MM.1S (cell line): ENCODE measurements at regions not wholly inside any gene's neighbourhood (a gene's known extent, or its start where the extent isn't known, plus 50 kb on each side); places are given as distances from the start of the nearest gene placed in this dataset.

Source experiments
- DNase-seq: peaks from one replicate; pipeline ENCODE4 v3.0.0-alpha.2; 2015
- H2AFZ ChIP-seq: fragments of 300-600 bp; sonication (generic); 2 replicates; pipeline ENCODE4 v1.6.0; 2016; ENCODE audit warnings: antibody characterized with exemption, low read length
- H3F3A ChIP-seq: fragments of 300-600 bp; sonication (generic); 2 replicates; pipeline ENCODE4 v1.6.1; 2016; ENCODE audit warnings: mild to moderate bottlenecking, antibody characterized with exemption, low read length, moderate library complexity, mixed read lengths; ENCODE audit not compliant: insufficient read depth
- H3K27ac ChIP-seq: fragments of 300-600 bp; sonication (generic); 2 replicates; pipeline ENCODE4 v1.5.1; 2016; ENCODE audit warnings: mild to moderate bottlenecking, low read length
- H3K27me3 ChIP-seq: fragments of 300-600 bp; sonication (generic); replicated peaks from 2 replicates; pipeline ENCODE4 v1.6.0; 2016; ENCODE audit warnings: low read length; ENCODE audit not compliant: insufficient read depth
- H3K36me3 ChIP-seq: fragments of 300-600 bp; sonication (generic); replicated peaks from 2 replicates; pipeline ENCODE4 v1.6.1; 2016; ENCODE audit warnings: mild to moderate bottlenecking, low read length, mixed read lengths; ENCODE audit not compliant: insufficient read depth
- H3K4me1 ChIP-seq: fragments of 300-600 bp; sonication (generic); 2 replicates; pipeline ENCODE4 v1.6.1; 2016; ENCODE audit warnings: low read length, mixed read lengths
- H3K4me2 ChIP-seq: fragments of 300-600 bp; sonication (generic); 2 replicates; pipeline ENCODE4 v1.6.0; 2016; ENCODE audit warnings: low read depth, low read length
- H3K4me3 ChIP-seq: fragments of 300-600 bp; sonication (generic); 2 replicates; pipeline ENCODE4 v1.5.1; 2016; ENCODE audit warnings: low read length, mixed read lengths
- H3K79me2 ChIP-seq: fragments of 300-600 bp; sonication (generic); 2 replicates; pipeline ENCODE4 v1.6.1; 2016; ENCODE audit warnings: mixed run types, low read length, mixed read lengths
- H3K9ac ChIP-seq: fragments of 300-600 bp; sonication (generic); 2 replicates; pipeline ENCODE4 v1.6.1; 2016; ENCODE audit warnings: low read length, mixed read lengths
- H3K9me2 ChIP-seq: fragments of 300-600 bp; sonication (generic); replicated peaks from 2 replicates; pipeline ENCODE4 v1.6.1; 2016; ENCODE audit warnings: mild to moderate bottlenecking, low read length, mixed read lengths; ENCODE audit not compliant: insufficient read depth
- H3K9me3 ChIP-seq: fragments of 300-600 bp; sonication (generic); replicated peaks from 2 replicates; pipeline ENCODE4 v1.6.1; 2016; ENCODE audit warnings: mild to moderate bottlenecking, low read length, mixed read lengths; ENCODE audit not compliant: insufficient read depth
- H4K20me1 ChIP-seq: fragments of 300-600 bp; sonication (generic); 2 replicates; pipeline ENCODE4 v1.6.1; 2016; ENCODE audit warnings: mild to moderate bottlenecking, low read length, moderate library complexity, mixed read lengths; ENCODE audit not compliant: insufficient read depth
- EZH2 ChIP-seq: fragments of 300-600 bp; sonication (generic); optimal IDR thresholded peaks from 2 replicates; pipeline ENCODE3; 2017; ENCODE audit warnings: low read depth, mild to moderate bottlenecking, antibody characterized with exemption, low read length, mixed read lengths
- EZH2phosphoT487 ChIP-seq: fragments of 300-600 bp; sonication (generic); IDR thresholded peaks from 2 replicates; pipeline ENCODE4 v1.6.1; 2018; ENCODE audit warnings: antibody characterized with exemption, low read length
- TF ChIP-seq, protein P1 (sequence below): fragments of 300-600 bp; sonication (generic); IDR thresholded peaks from 2 replicates; pipeline ENCODE4 v1.5.1; 2016; ENCODE audit warnings: antibody characterized with exemption, low read length, mixed read lengths

DNA sequence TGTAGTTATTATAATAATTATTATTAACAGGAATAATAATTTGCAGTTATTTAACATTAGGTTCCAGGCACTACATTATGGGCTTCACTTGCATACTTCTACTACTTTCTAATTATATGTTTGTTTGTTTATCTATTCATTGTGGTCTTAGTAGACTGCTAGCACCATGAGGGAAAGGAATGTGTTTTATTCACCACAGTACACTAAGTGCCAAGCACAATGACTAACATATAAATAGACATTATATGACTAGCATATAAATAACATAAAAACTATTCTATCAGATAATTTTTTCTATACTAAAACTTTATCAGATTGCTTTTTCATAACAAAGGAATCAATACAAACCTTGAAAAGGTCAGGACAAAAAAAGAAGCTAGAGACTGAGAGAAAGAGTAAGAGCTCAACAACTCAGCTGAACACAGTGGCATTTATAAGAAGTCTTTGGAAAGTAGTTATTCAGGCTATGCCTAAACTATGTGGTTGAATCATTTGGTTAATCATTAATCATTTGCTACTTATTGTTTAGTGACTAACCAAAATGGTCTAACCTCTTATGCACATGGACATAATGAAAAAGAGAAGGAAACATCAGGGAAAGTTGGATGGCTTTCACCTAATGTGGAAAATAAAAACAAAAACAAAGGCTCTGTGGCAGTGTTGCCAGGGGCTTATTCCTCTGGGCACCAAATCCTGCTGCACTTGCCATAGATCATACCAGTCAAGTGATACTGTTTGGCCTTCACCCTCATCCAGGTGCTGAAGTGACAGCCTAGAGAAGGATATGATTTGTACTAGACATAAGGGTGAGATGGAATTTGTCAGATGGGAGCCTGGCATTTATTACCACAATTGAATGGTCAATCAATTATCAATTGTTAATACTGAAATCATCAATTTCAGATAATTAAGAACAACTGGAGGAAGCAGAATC, 174.9 kb downstream of the ETAA1 start:
- Histone ChIP-seq H3K4me2 (no peak overlapping the region), H3F3A (no peaks in the 10 kb centered on the region)
- no peak for DNase-seq

DNA sequence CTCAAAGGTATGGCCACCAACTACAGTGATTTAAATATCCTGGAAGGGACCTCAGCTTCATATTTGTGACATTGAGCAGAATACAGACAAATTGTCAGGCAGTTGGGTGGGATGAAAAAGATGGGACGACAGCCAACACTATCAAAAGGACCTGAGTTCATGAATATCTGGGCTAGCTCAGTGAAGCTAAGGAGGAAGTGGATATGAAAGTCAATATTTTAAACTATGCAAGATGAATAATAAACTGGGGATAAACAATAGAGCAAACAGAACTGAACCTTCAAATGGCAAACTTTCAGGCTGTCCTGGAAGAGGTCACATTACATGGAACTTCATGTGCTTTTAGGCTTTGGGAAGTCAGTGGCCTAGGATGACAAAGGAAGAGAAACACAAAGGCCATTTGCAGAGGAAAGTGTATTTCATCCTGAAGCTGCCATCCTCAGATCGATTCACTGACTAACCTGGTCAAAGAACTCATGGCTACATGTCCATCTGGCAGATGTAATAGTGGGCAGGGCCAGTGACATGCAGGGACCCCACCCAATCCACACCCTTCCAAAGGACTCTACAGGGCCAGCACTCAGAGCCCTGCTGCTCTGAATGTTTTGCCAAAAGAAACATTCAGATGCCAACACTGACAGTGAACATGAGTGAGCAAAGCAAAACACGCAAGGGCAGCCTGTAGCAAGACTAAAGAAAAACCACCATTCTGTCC, 175.7 kb downstream of the ETAA1 start:
- no peak overlapping the region for H3K9ac ChIP-seq
- no peaks in the 10 kb centered on the region for H4K20me1 ChIP-seq
- H3F3A ChIP-seq, result no peaks in the 10 kb centered on the region
- no peaks in the 10 kb centered on the region for H3K9me2 ChIP-seq
- H3K4me1 ChIP-seq, result no peaks in the 10 kb centered on the region
- no peak overlapping the region for H2AFZ ChIP-seq
- no peaks in the 10 kb centered on the region for H3K79me2 ChIP-seq
- no peaks in the 10 kb centered on the region for H3K36me3 ChIP-seq
- no peak overlapping the region for H3K4me2 ChIP-seq
- no peaks in the 10 kb centered on the region for H3K9me3 ChIP-seq
- no peaks in the 10 kb centered on the region for H3K27me3 ChIP-seq
- TF ChIP-seq EZH2 (no peak), EZH2phosphoT487 (no peak)
- TF ChIP-seq, protein P1, sequence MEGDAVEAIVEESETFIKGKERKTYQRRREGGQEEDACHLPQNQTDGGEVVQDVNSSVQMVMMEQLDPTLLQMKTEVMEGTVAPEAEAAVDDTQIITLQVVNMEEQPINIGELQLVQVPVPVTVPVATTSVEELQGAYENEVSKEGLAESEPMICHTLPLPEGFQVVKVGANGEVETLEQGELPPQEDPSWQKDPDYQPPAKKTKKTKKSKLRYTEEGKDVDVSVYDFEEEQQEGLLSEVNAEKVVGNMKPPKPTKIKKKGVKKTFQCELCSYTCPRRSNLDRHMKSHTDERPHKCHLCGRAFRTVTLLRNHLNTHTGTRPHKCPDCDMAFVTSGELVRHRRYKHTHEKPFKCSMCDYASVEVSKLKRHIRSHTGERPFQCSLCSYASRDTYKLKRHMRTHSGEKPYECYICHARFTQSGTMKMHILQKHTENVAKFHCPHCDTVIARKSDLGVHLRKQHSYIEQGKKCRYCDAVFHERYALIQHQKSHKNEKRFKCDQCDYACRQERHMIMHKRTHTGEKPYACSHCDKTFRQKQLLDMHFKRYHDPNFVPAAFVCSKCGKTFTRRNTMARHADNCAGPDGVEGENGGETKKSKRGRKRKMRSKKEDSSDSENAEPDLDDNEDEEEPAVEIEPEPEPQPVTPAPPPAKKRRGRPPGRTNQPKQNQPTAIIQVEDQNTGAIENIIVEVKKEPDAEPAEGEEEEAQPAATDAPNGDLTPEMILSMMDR, result no peak
- DNase-seq, result no peak
- no peak overlapping the region for H3K4me3 ChIP-seq
- no peak overlapping the region for H3K27ac ChIP-seq

More for the DNA sequence above, 174.9 kb downstream of the ETAA1 start:
- no peaks in the 10 kb centered on the region for H3K27me3 ChIP-seq
- TF ChIP-seq EZH2phosphoT487 (no peak), EZH2 (no peak)
- TF ChIP-seq, protein P1, result no peak
- H3K9me3 ChIP-seq, result no peaks in the 10 kb centered on the region
- H3K9me2 ChIP-seq, result no peaks in the 10 kb centered on the region
- no peaks in the 10 kb centered on the region for H3K4me1 ChIP-seq
- no peaks in the 10 kb centered on the region for H3K79me2 ChIP-seq
- no peak overlapping the region for H3K9ac ChIP-seq
- no peak overlapping the region for H3K27ac ChIP-seq
- no peaks in the 10 kb centered on the region for H3K36me3 ChIP-seq
- H2AFZ ChIP-seq, result no peak overlapping the region
- H4K20me1 ChIP-seq, result no peaks in the 10 kb centered on the region
- H3K4me3 ChIP-seq, result no peak overlapping the region

DNA sequence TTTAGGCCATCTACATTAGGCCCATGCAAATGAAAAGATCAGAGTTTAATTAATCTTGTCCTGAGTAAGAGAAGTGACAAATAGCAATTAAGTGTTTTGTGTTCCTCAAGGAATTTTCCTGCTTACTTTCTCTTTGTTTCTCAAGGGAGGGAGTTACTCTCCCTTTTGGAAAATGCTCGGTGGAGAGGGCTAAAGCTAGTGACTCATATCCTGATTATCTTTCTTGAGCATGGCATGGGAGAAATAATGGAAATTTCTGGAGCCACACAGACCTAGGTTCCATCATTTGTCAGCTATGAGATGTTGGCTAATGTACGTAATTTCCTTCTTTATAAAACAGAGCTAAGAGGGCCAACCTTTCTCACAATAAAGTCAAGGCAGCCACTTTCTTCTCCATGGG, 177.1 kb downstream of the ETAA1 start:
- no peak overlapping the region for H3K9ac ChIP-seq
- no peak for DNase-seq
- H3K27ac ChIP-seq, result no peak overlapping the region
- H3K9me3 ChIP-seq, result no peaks in the 10 kb centered on the region
- no peaks in the 10 kb centered on the region for H3K4me1 ChIP-seq
- TF ChIP-seq, protein P1, result no peak
- no peak for TF ChIP-seq EZH2
- no peak for TF ChIP-seq EZH2phosphoT487
- no peak overlapping the region for H2AFZ ChIP-seq
- no peaks in the 10 kb centered on the region for H3K27me3 ChIP-seq
- no peak overlapping the region for H3K4me2 ChIP-seq
- H3K4me3 ChIP-seq, result no peak overlapping the region
- H3K9me2 ChIP-seq, result no peaks in the 10 kb centered on the region
- H3K79me2 ChIP-seq, result no peaks in the 10 kb centered on the region
- H4K20me1 ChIP-seq, result no peaks in the 10 kb centered on the region
- no peaks in the 10 kb centered on the region for H3F3A ChIP-seq
- no peaks in the 10 kb centered on the region for H3K36me3 ChIP-seq
